ENCODE measurements at regions not wholly inside any gene's neighbourhood (a gene's known extent, or its start where the extent isn't known, plus 50 kb on each side); places are given as distances from the start of the nearest gene placed in this dataset.

GRCh38 chr6:156392648-156393047 lies 384.5 kb upstream of the ARID1B start:
- no peaks in the 10 kb centered on the region for H3K9me3 ChIP-seq (ENCODE audit: control insufficient read depth, insufficient read depth, low read length)
- no peaks in the 10 kb centered on the region for H3K36me3 ChIP-seq (ENCODE audit: control insufficient read depth, insufficient read depth, low read length)
- H3K4me3 ChIP-seq (ENCODE audit: low read depth, low read length): no peak overlapping the region
- H3K27me3 ChIP-seq (ENCODE audit: control insufficient read depth, insufficient read depth, low read length): peaks cover 9% of the 10 kb centered on the region
- no peak for DNase-seq (ENCODE audit: low read depth in 4 of 6, low spot score in 6 of 6)
- WGBS (ENCODE audit: insufficient coverage): 76% methylated on average over 4 of the region's 4 CpGs
- H3K27ac ChIP-seq (ENCODE audit: low read depth, low read length): no peak overlapping the region
- H3K4me1 ChIP-seq (ENCODE audit: control insufficient read depth, insufficient read depth, low read length): peaks cover 7% of the 10 kb centered on the region

- no peaks in the 10 kb centered on the region for H3K36me3 ChIP-seq (ENCODE audit: control insufficient read depth, insufficient read depth, low read length)
- peaks cover 5% of the 10 kb centered on the region for H3K27me3 ChIP-seq (ENCODE audit: control insufficient read depth, insufficient read depth, low read length)
- H3K27ac ChIP-seq (ENCODE audit: low read depth, low read length): no peak overlapping the region
- H3K4me3 ChIP-seq (ENCODE audit: low read depth, low read length): no peak overlapping the region
- DNase-seq (ENCODE audit: low read depth in 4 of 6, low spot score in 6 of 6): no peak
- 100% methylated on average over 1 of the region's 4 CpGs for WGBS (ENCODE audit: insufficient coverage)
- H3K9me3 ChIP-seq (ENCODE audit: control insufficient read depth, insufficient read depth, low read length): no peaks in the 10 kb centered on the region
- H3K4me1 ChIP-seq (ENCODE audit: control insufficient read depth, insufficient read depth, low read length): peaks cover 4% of the 10 kb centered on the region
Measured at GRCh38 chr6:156391977-156392376, 385.2 kb upstream of the ARID1B start.

GRCh38 chr6:156391061-156391672 lies 386.0 kb upstream of the ARID1B start:
- no peak overlapping the region for H3K27ac ChIP-seq (ENCODE audit: low read depth, low read length)
- H3K9me3 ChIP-seq (ENCODE audit: control insufficient read depth, insufficient read depth, low read length): no peaks in the 10 kb centered on the region
- WGBS (ENCODE audit: insufficient coverage): 54% methylated on average over 9 of the region's 11 CpGs
- no peaks in the 10 kb centered on the region for H3K36me3 ChIP-seq (ENCODE audit: control insufficient read depth, insufficient read depth, low read length)
- no peaks in the 10 kb centered on the region for H3K4me1 ChIP-seq (ENCODE audit: control insufficient read depth, insufficient read depth, low read length)
- DNase-seq (ENCODE audit: low read depth in 4 of 6, low spot score in 6 of 6): peak in 2 of 6 donors; percentile 39 to 61
- H3K4me3 ChIP-seq (ENCODE audit: low read depth, low read length): no peak overlapping the region
- H3K27me3 ChIP-seq (ENCODE audit: control insufficient read depth, insufficient read depth, low read length): no peaks in the 10 kb centered on the region

- H3K27ac ChIP-seq (ENCODE audit: low read depth, low read length): no peak overlapping the region
- DNase-seq (ENCODE audit: low read depth in 4 of 6, low spot score in 6 of 6): no peak
- 77% methylated on average over 3 of the region's 3 CpGs for WGBS (ENCODE audit: insufficient coverage)
- H3K4me1 ChIP-seq (ENCODE audit: control insufficient read depth, insufficient read depth, low read length): no peaks in the 10 kb centered on the region
- H3K9me3 ChIP-seq (ENCODE audit: control insufficient read depth, insufficient read depth, low read length): no peaks in the 10 kb centered on the region
- H3K27me3 ChIP-seq (ENCODE audit: control insufficient read depth, insufficient read depth, low read length): no peaks in the 10 kb centered on the region
- no peak overlapping the region for H3K4me3 ChIP-seq (ENCODE audit: low read depth, low read length)
- H3K36me3 ChIP-seq (ENCODE audit: control insufficient read depth, insufficient read depth, low read length): no peaks in the 10 kb centered on the region
Measured at GRCh38 chr6:156390621-156391020, 386.6 kb upstream of the ARID1B start.

GRCh38 chr6:156389296-156389695 lies 387.9 kb upstream of the ARID1B start:
- Histone ChIP-seq H3K9me3 (ENCODE audit: control insufficient read depth, insufficient read depth, low read length) (no peaks in the 10 kb centered on the region), H3K36me3 (ENCODE audit: control insufficient read depth, insufficient read depth, low read length) (no peaks in the 10 kb centered on the region), H3K27me3 (ENCODE audit: control insufficient read depth, insufficient read depth, low read length) (no peaks in the 10 kb centered on the region), H3K4me3 (ENCODE audit: low read depth, low read length) (no peak overlapping the region), H3K4me1 (ENCODE audit: control insufficient read depth, insufficient read depth, low read length) (no peaks in the 10 kb centered on the region), H3K27ac (ENCODE audit: low read depth, low read length) (no peak overlapping the region)
- WGBS (ENCODE audit: insufficient coverage): 97% methylated on average over 10 of the region's 10 CpGs
- no peak for DNase-seq (ENCODE audit: low read depth in 4 of 6, low spot score in 6 of 6)

GRCh38 chr6:156387472-156387871 lies 389.7 kb upstream of the ARID1B start:
- WGBS (ENCODE audit: insufficient coverage): 100% methylated on average over 1 of the region's 4 CpGs

GRCh38 chr6:156383059-156383458 lies 394.1 kb upstream of the ARID1B start:
- no peak for DNase-seq (ENCODE audit: low read depth in 4 of 6, low spot score in 6 of 6)
- 100% methylated on average over 1 of the region's 2 CpGs for WGBS (ENCODE audit: insufficient coverage)
- Histone ChIP-seq H3K27ac (ENCODE audit: low read depth, low read length) (no peak overlapping the region), H3K4me1 (ENCODE audit: control insufficient read depth, insufficient read depth, low read length) (no peaks in the 10 kb centered on the region), H3K4me3 (ENCODE audit: low read depth, low read length) (no peak overlapping the region), H3K9me3 (ENCODE audit: control insufficient read depth, insufficient read depth, low read length) (no peaks in the 10 kb centered on the region), H3K36me3 (ENCODE audit: control insufficient read depth, insufficient read depth, low read length) (no peaks in the 10 kb centered on the region), H3K27me3 (ENCODE audit: control insufficient read depth, insufficient read depth, low read length) (no peaks in the 10 kb centered on the region)

More at GRCh38 chr6:156387472-156387871, 389.7 kb upstream of the ARID1B start:
- no peak for DNase-seq (ENCODE audit: low read depth in 4 of 6, low spot score in 6 of 6)
- no peaks in the 10 kb centered on the region for H3K9me3 ChIP-seq (ENCODE audit: control insufficient read depth, insufficient read depth, low read length)
- no peaks in the 10 kb centered on the region for H3K4me1 ChIP-seq (ENCODE audit: control insufficient read depth, insufficient read depth, low read length)
- H3K36me3 ChIP-seq (ENCODE audit: control insufficient read depth, insufficient read depth, low read length): no peaks in the 10 kb centered on the region
- no peaks in the 10 kb centered on the region for H3K27me3 ChIP-seq (ENCODE audit: control insufficient read depth, insufficient read depth, low read length)
- H3K27ac ChIP-seq (ENCODE audit: low read depth, low read length): no peak overlapping the region
- no peak overlapping the region for H3K4me3 ChIP-seq (ENCODE audit: low read depth, low read length)

GRCh38 chr6:156379392-156380289 lies 397.5 kb upstream of the ARID1B start:
- Histone ChIP-seq H3K4me3 (ENCODE audit: low read depth, low read length) (no peak overlapping the region), H3K27ac (ENCODE audit: low read depth, low read length) (no peak overlapping the region), H3K9me3 (ENCODE audit: control insufficient read depth, insufficient read depth, low read length) (no peaks in the 10 kb centered on the region), H3K36me3 (ENCODE audit: control insufficient read depth, insufficient read depth, low read length) (no peaks in the 10 kb centered on the region), H3K27me3 (ENCODE audit: control insufficient read depth, insufficient read depth, low read length) (no peaks in the 10 kb centered on the region), H3K4me1 (ENCODE audit: control insufficient read depth, insufficient read depth, low read length) (no peaks in the 10 kb centered on the region)
- DNase-seq (ENCODE audit: low read depth in 4 of 6, low spot score in 6 of 6): peak in 1 of 6 donors; percentile 19
- WGBS (ENCODE audit: insufficient coverage): 100% methylated on average over 1 of the region's 7 CpGs

GRCh38 chr6:156378853-156379252 lies 398.3 kb upstream of the ARID1B start:
- Histone ChIP-seq H3K27me3 (ENCODE audit: control insufficient read depth, insufficient read depth, low read length) (no peaks in the 10 kb centered on the region), H3K36me3 (ENCODE audit: control insufficient read depth, insufficient read depth, low read length) (no peaks in the 10 kb centered on the region), H3K4me1 (ENCODE audit: control insufficient read depth, insufficient read depth, low read length) (no peaks in the 10 kb centered on the region), H3K9me3 (ENCODE audit: control insufficient read depth, insufficient read depth, low read length) (no peaks in the 10 kb centered on the region), H3K4me3 (ENCODE audit: low read depth, low read length) (no peak overlapping the region), H3K27ac (ENCODE audit: low read depth, low read length) (no peak overlapping the region)
- WGBS (ENCODE audit: insufficient coverage): no CpG with 5 or more reads among the region's 1 CpG
- DNase-seq (ENCODE audit: low read depth in 4 of 6, low spot score in 6 of 6): no peak

GRCh38 chr6:156376091-156376490 lies 401.1 kb upstream of the ARID1B start:
- no peaks in the 10 kb centered on the region for H3K27me3 ChIP-seq (ENCODE audit: control insufficient read depth, insufficient read depth, low read length)
- H3K9me3 ChIP-seq (ENCODE audit: control insufficient read depth, insufficient read depth, low read length): no peaks in the 10 kb centered on the region
- H3K27ac ChIP-seq (ENCODE audit: low read depth, low read length): no peak overlapping the region
- no peak for DNase-seq (ENCODE audit: low read depth in 4 of 6, low spot score in 6 of 6)
- H3K36me3 ChIP-seq (ENCODE audit: control insufficient read depth, insufficient read depth, low read length): no peaks in the 10 kb centered on the region
- H3K4me1 ChIP-seq (ENCODE audit: control insufficient read depth, insufficient read depth, low read length): no peaks in the 10 kb centered on the region
- H3K4me3 ChIP-seq (ENCODE audit: low read depth, low read length): no peak overlapping the region
